G401 (cell line): ENCODE measurements at regions not wholly inside any gene's neighbourhood (a gene's known extent, or its start where the extent isn't known, plus 50 kb on each side); places are given as distances from the start of the nearest gene placed in this dataset.

Experiments
- DNase-seq: peaks from one replicate; pipeline ENCODE4 v3.0.0-alpha.2; 2015; ENCODE audit warnings: low spot score
- in situ Hi-C: cut with HindIII; loops from 2 replicates; pipeline ENCODE4 v1.10.0; 2016; ENCODE audit warnings: low sequenced_read_pairs, mixed read lengths

GRCh38 chr10:113427236-113427735 is 125.6 kb upstream of the HABP2 start:
- in situ Hi-C loops: no loop called here

GRCh38 chr10:113427811-113428558 is 124.9 kb upstream of the HABP2 start:
- DNase-seq: no peak
- in situ Hi-C loops: no loop called here

More at GRCh38 chr10:113427236-113427735, 125.6 kb upstream of the HABP2 start:
- no peak for DNase-seq

- in situ Hi-C loops: no loop called here
- no peak for DNase-seq
These were observed 122.0 kb upstream of the HABP2 start for GRCh38 chr10:113430634-113431397.

- no peak for DNase-seq
- in situ Hi-C loops: no loop called here
These were observed 121.3 kb upstream of the HABP2 start for GRCh38 chr10:113431398-113432160.

- no peak for DNase-seq
- in situ Hi-C loops: no loop called here
These were observed 119.1 kb upstream of the HABP2 start for GRCh38 chr10:113433711-113434110.

- in situ Hi-C loops: no loop called here
- DNase-seq: no peak
These were observed 118.5 kb upstream of the HABP2 start for GRCh38 chr10:113434315-113434714.

GRCh38 chr10:113434950-113435349 is 117.9 kb upstream of the HABP2 start:
- no peak for DNase-seq
- in situ Hi-C loops: no loop called here

- DNase-seq: no peak
- in situ Hi-C loops: no loop called here
These were observed 117.0 kb upstream of the HABP2 start for GRCh38 chr10:113435881-113436280.

GRCh38 chr10:113436851-113437250 is 116.0 kb upstream of the HABP2 start:
- in situ Hi-C loops: no loop called here

GRCh38 chr10:113438652-113439051 is 114.2 kb upstream of the HABP2 start:
- DNase-seq: no peak
- in situ Hi-C loops: no loop called here

More at GRCh38 chr10:113436851-113437250, 116.0 kb upstream of the HABP2 start:
- DNase-seq: no peak

GRCh38 chr10:113441220-113441619 is 111.6 kb upstream of the HABP2 start:
- in situ Hi-C loops: no loop called here
- DNase-seq: no peak

- in situ Hi-C loops: no loop called here
- no peak for DNase-seq
These were observed 111.1 kb upstream of the HABP2 start for GRCh38 chr10:113441686-113442270.

GRCh38 chr10:113442336-113442735 is 110.5 kb upstream of the HABP2 start:
- no peak for DNase-seq
- in situ Hi-C loops: no loop called here

GRCh38 chr10:113443141-113443925 is 109.5 kb upstream of the HABP2 start:
- in situ Hi-C loops: no loop called here

GRCh38 chr10:113444766-113445365 is 108.0 kb upstream of the HABP2 start:
- no peak for DNase-seq
- in situ Hi-C loops: no loop called here

More at GRCh38 chr10:113443141-113443925, 109.5 kb upstream of the HABP2 start:
- DNase-seq: no peak

GRCh38 chr10:113445736-113446135 is 107.1 kb upstream of the HABP2 start:
- DNase-seq: no peak
- in situ Hi-C loops: no loop called here

- no peak for DNase-seq
- in situ Hi-C loops: no loop called here
These were observed 106.1 kb upstream of the HABP2 start for GRCh38 chr10:113446739-113447138.

- in situ Hi-C loops: no loop called here
- no peak for DNase-seq
These were observed 105.6 kb upstream of the HABP2 start for GRCh38 chr10:113447278-113447677.
